NB4 (cell line): ENCODE measurements at regions not wholly inside any gene's neighbourhood (a gene's known extent, or its start where the extent isn't known, plus 50 kb on each side); places are given as distances from the start of the nearest gene placed in this dataset.

ENCODE experiments used
- DNase-seq: peaks from one replicate; pipeline ENCODE4 v3.0.0; 2010; ENCODE audit warnings: low read depth
- H3K4me3 ChIP-seq: one replicate; pipeline ENCODE4 v1.5.1; 2011; ENCODE audit warnings: mild to moderate bottlenecking, low read depth, low read length, moderate library complexity
- MYC ChIP-seq: IDR thresholded peaks from 2 replicates; pipeline ENCODE4 v1.6.1; 2011; ENCODE audit warnings: low read depth, low read length
- POLR2A ChIP-seq: IDR thresholded peaks from 2 replicates; pipeline ENCODE4 v1.6.1; 2011; ENCODE audit warnings: mild to moderate bottlenecking; ENCODE audit not compliant: insufficient read length; ENCODE audit errors: extremely low read depth
- TF ChIP-seq, protein P1 (sequence below): IDR thresholded peaks from 2 replicates; pipeline ENCODE4 v1.6.1; 2011; ENCODE audit warnings: low read depth, low read length
- TF ChIP-seq, protein P2 (sequence below): IDR thresholded peaks from one replicate; pipeline ENCODE4 v1.5.1; 2012; ENCODE audit warnings: low read depth, low read length

DNA sequence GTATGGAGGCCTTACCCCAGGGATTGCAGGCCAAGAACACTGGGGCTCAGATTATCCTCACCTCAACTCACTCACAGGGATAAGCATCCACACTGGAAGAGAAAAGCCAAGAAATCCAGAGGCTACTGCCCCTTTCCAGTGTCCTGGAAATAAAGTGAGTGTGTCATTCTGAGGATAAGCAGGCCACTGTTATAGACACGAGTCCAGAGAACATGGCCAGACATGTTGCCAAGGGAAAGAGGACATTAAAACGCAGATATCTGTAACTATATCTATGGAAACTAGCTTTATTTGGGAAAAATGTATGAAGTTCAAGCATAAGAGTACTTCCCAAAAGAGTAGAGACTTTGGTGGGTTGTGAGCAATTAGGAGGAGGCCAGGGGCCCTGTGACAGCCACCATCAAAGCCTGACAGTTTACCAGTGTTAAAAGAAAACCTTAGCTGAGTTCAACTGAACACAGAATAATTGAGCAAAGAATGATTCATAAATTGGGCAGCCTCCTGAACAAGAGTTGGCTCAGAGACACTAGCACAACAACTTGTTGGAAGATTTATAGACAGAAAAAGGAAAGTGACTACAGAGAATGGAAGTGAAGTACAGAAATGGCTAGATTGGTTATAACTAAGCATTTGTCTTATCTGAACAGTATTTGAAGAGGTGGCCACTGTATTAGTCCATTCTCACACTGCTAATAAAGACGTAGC lies 1222.2 kb downstream of the STIM2 start:
- H3K4me3 ChIP-seq, result no peak overlapping the region
- TF ChIP-seq MYC, result no peak
- TF ChIP-seq, protein P1, sequence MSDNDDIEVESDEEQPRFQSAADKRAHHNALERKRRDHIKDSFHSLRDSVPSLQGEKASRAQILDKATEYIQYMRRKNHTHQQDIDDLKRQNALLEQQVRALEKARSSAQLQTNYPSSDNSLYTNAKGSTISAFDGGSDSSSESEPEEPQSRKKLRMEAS, result no peak
- no peak for TF ChIP-seq POLR2A
- TF ChIP-seq, protein P2, sequence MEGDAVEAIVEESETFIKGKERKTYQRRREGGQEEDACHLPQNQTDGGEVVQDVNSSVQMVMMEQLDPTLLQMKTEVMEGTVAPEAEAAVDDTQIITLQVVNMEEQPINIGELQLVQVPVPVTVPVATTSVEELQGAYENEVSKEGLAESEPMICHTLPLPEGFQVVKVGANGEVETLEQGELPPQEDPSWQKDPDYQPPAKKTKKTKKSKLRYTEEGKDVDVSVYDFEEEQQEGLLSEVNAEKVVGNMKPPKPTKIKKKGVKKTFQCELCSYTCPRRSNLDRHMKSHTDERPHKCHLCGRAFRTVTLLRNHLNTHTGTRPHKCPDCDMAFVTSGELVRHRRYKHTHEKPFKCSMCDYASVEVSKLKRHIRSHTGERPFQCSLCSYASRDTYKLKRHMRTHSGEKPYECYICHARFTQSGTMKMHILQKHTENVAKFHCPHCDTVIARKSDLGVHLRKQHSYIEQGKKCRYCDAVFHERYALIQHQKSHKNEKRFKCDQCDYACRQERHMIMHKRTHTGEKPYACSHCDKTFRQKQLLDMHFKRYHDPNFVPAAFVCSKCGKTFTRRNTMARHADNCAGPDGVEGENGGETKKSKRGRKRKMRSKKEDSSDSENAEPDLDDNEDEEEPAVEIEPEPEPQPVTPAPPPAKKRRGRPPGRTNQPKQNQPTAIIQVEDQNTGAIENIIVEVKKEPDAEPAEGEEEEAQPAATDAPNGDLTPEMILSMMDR, result no peak
- no peak for DNase-seq

DNA sequence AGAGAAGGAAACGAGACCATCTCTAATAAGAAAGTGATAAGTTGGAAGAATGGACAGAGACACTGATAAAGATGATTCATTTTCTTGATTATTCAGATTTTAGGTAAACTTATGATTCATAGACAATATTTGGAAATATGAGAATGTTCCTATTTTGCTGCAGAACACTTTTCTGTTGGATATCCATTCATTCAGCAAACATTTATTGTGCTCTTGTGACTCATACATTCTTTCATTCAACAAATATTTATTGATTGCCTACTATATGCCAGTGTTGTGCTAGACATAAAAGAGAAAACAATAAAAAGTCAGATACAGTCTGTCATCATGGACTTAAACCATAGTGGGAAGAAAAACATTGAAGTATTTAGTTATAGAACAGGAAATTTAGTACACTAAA lies 1232.0 kb downstream of the STIM2 start:
- TF ChIP-seq POLR2A (no peak), MYC (no peak)
- TF ChIP-seq, protein P1, result no peak
- TF ChIP-seq, protein P2, result no peak
- DNase-seq, result no peak
- no peak overlapping the region for H3K4me3 ChIP-seq

DNA sequence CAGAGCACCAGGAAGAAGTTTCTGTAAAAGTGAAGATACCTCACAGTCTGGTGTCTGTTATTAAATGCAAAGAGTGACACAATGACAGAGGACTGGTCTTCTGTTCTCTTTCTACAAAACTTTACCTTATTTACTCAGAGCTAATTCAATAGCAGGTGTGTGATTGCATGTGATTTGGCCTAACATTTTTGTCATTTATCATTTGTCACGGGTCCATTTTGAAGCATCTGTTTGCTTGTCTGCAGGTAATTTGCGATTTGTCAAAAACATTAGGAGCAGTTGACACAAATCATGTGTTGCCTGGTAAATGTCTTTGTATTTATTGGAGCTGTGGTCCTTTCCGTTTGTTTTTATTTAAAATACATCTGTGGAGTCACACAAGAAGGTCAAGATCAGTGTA lies 1232.4 kb downstream of the STIM2 start:
- no peak overlapping the region for H3K4me3 ChIP-seq
- TF ChIP-seq, protein P1, result no peak
- DNase-seq, result no peak

DNA sequence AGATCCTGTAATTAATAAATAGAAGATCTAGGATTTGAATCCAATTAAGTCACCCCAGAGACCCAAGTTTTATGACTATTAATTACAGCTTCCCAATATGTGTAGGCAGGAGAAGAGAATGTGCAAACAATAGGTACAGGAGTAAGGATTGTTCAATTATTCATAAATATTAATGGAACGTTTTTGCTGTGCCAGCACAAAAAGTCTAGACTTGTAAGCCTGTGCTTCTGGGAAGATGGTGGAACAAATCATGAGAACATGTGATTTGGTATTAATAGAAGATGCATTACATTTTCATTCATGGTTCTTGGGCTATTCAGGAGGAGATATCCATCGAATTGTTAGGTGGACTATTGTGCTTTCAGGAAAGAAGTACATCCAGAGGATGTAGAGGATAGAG lies 1240.9 kb downstream of the STIM2 start:
- TF ChIP-seq POLR2A, result no peak
- no peak for TF ChIP-seq MYC
- TF ChIP-seq, protein P1, result no peak
- TF ChIP-seq, protein P2, result no peak
- DNase-seq, result no peak
- no peak overlapping the region for H3K4me3 ChIP-seq

DNA sequence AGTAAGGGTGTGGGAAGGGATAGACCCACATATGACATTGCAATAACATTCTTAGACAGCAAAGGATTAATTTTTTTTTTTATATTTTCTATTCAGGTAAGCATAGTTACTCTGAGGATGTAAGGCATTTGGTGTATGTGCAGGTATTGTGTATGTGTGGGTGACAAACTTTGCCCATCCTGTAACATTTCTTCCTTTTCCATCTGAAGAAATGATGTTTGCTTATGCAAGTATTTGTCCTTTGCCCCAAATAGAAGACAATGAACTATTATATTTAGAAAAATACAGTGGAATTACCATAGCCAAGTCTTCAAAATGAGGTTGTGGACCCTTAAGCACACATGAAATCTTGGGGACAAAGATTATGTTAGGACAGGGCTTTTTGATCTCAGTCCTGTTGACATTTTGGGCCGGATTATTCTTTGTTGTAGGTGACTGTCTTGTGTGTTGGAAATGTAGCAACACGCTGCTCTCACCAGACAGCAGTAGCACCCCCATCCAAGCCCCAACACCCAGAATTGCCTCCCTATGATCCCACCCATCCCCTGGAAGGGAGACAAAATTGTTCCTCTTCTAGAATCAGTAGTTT lies 1244.7 kb downstream of the STIM2 start:
- no peak for TF ChIP-seq POLR2A
- TF ChIP-seq MYC, result no peak
- TF ChIP-seq, protein P2, result no peak
- TF ChIP-seq, protein P1, result no peak
- DNase-seq, result no peak
- no peak overlapping the region for H3K4me3 ChIP-seq

DNA sequence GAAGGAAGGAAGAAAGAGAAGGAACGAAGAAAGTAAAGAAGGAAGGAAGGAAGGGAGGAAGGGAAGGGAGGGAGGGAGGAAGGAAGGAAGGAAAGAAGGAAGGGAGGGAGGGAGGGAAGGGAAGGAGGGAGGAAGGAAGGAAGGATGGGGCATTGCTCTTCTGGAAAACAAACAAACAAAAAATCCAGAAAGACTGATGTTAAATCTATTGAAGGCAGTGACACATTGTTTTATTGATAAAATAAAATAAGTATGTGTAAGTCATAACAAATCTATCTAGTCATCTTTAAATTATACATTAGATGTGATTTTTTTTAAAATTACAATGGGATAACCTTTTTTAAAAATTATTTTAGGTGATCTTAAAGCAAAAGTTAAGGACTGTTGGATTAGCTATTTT lies 1245.5 kb downstream of the STIM2 start:
- TF ChIP-seq, protein P1, result no peak
- TF ChIP-seq, protein P2, result no peak
- no peak for TF ChIP-seq POLR2A
- no peak for TF ChIP-seq MYC
- no peak overlapping the region for H3K4me3 ChIP-seq
- no peak for DNase-seq
